Esophagus muscularis mucosa (tissue), 4 donors: ENCODE measurements at regions not wholly inside any gene's neighbourhood (a gene's known extent, or its start where the extent isn't known, plus 50 kb on each side); places are given as distances from the start of the nearest gene placed in this dataset.

Experiments used
- DNase-seq: peaks from one replicate; pipeline ENCODE4 v3.0.0-alpha.2; 2017; ENCODE audit errors: extremely low spot score
- H3K27ac ChIP-seq, 4 donors: fragments of 200-600 bp; sonication (generic); replicated peaks in 1 of 4; 1 replicate in 3 of 4; 2 replicates in 1 of 4; pipeline ENCODE4 v1.5.1; 2016 to 2019; ENCODE audit warnings: mild to moderate bottlenecking in 1 of 4
- H3K27me3 ChIP-seq, 4 donors: fragments of 200-600 bp; sonication (generic); one replicate each; pipeline versions ENCODE4 v1.5.1 to v1.6.0; 2016 to 2019
- H3K36me3 ChIP-seq, 4 donors: fragments of 200-600 bp; sonication (generic); one replicate each; pipeline ENCODE4 v1.5.1; 2016 to 2019
- H3K4me1 ChIP-seq, 4 donors: fragments of 200-600 bp; sonication (generic); one replicate each; pipeline ENCODE4 v1.5.1; 2016 to 2019
- H3K4me3 ChIP-seq, 4 donors: fragments of 200-600 bp; sonication (generic); 1 replicate in 2 of 4; 2 replicates in 2 of 4; pipeline ENCODE4 v1.5.1; 2016 to 2019; ENCODE audit warnings: mild to moderate bottlenecking in 4 of 4, moderate library complexity in 1 of 4
- H3K9me3 ChIP-seq, 4 donors: fragments of 200-600 bp; sonication (generic); 1 replicate in 3 of 4; 2 replicates in 1 of 4; pipeline ENCODE4 v1.5.1; 2016 to 2019
- EP300 ChIP-seq: sonication (generic); formaldehyde crosslinking; IDR thresholded peaks from one replicate; pipeline ENCODE4 v1.6.1; 2017; ENCODE audit warnings: antibody characterized with exemption
- POLR2A ChIP-seq: fragments of 450-650 bp; IDR thresholded peaks from one replicate; pipeline ENCODE4 v1.6.1; 2017; ENCODE audit warnings: antibody characterized with exemption, moderate library complexity, mild to moderate bottlenecking, low read depth
- POLR2AphosphoS5 ChIP-seq, 2 donors: sonication (generic); formaldehyde crosslinking; IDR thresholded peaks; one replicate each; pipeline ENCODE4 v1.6.1; 2017; ENCODE audit warnings: antibody characterized with exemption in 2 of 2
- WGBS: methylation state at CpG from one replicate; pipeline ENCODE4 v1.1.5; 2018; 5-methylcytosine and 5-hydroxymethylcytosine counted together
- intact Hi-C: fragments of 100-400 bp; cut with DNase I; formaldehyde crosslinking; loops from one replicate; pipeline ENCODE4 v1.15.1; 2023
- small RNA-seq, 3 donors: library from RNA; depleted of rRNA; stranded (forward); fragments of <200 nt; gene quantifications; one replicate each; pipeline ENCODE3, GENCODE V24; 2016
- TF ChIP-seq, protein P1 (sequence below), 3 experiments: fragments of 200-600 bp in 2 of 3; fragments of 450-650 bp in 1 of 3; sonication (generic) in 2 of 3; IDR thresholded peaks; one replicate each; pipeline ENCODE4 v1.5.1; 2017 to 2019; ENCODE audit warnings: antibody characterized with exemption in 3 of 3, mild to moderate bottlenecking in 2 of 3, moderate library complexity in 1 of 3

DNA sequence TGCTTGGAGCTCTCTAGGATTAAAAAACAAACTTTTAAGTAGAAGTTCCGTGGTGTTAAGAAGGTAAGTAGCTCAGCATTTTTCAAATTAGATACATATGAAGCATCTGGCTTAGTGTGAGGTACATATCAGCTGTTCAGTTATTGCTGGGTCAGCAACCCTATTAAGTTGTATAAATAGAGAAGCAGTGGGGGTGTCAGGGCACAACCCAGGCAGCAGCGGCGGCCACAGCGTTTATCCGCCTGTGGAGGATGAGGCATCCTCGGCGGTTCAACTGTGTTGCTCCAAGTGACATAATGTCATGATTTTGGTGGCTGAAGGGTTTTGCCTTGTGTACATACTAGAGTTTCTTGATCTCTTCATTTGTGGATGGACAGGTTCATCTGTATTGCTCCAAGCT, 54.6 kb upstream of the KIF5B start:
- no peak overlapping the region for H3K27ac ChIP-seq
- H3K9me3 ChIP-seq: no peaks in the 10 kb centered on the region
- peaks cover 0 to 10% (median 0%) of the 10 kb centered on the region in 4 donors for H3K4me1 ChIP-seq
- intact Hi-C loops: no loop called here
- TF ChIP-seq, protein P1, sequence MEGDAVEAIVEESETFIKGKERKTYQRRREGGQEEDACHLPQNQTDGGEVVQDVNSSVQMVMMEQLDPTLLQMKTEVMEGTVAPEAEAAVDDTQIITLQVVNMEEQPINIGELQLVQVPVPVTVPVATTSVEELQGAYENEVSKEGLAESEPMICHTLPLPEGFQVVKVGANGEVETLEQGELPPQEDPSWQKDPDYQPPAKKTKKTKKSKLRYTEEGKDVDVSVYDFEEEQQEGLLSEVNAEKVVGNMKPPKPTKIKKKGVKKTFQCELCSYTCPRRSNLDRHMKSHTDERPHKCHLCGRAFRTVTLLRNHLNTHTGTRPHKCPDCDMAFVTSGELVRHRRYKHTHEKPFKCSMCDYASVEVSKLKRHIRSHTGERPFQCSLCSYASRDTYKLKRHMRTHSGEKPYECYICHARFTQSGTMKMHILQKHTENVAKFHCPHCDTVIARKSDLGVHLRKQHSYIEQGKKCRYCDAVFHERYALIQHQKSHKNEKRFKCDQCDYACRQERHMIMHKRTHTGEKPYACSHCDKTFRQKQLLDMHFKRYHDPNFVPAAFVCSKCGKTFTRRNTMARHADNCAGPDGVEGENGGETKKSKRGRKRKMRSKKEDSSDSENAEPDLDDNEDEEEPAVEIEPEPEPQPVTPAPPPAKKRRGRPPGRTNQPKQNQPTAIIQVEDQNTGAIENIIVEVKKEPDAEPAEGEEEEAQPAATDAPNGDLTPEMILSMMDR (IDR thresholded peaks at IDR 0.05): no peak
- TF ChIP-seq POLR2AphosphoS5 (IDR thresholded peaks at IDR 0.05) (no peak), EP300 (no peak), POLR2A (no peak)
- no peaks in the 10 kb centered on the region for H3K36me3 ChIP-seq
- DNase-seq: no peak
- H3K27me3 ChIP-seq: no peaks in the 10 kb centered on the region
- WGBS: 86% methylated on average over 7 of the region's 7 CpGs
- H3K4me3 ChIP-seq: no peak overlapping the region

DNA sequence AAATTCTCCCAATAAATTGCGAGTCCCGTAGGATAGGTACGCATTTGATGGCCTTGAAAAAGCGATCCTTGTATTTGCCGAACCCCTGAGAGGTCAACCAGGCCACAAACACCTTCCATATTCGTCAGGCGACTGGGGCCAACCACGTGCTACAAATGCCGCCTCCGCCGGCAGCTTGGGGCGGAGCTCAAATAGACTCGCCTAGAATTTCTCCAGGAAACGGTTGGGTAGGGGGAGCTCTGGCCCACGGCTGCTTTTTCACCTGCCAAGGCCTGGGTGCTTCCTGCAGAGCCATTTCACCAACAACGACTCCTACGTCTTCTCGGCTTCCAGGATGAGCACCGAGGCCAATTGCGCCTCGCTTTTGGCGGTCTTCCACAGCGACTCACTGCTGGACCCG, 53.4 kb upstream of the KIF5B start:
- intact Hi-C loops: no loop called here
- no peak overlapping the region for H3K4me3 ChIP-seq
- peaks cover 0 to 13% (median 2%) of the 10 kb centered on the region in 4 donors for H3K4me1 ChIP-seq
- DNase-seq: no peak
- no peaks in the 10 kb centered on the region for H3K27me3 ChIP-seq
- TF ChIP-seq, protein P1 (IDR thresholded peaks at IDR 0.05): no peak
- TF ChIP-seq EP300 (no peak), POLR2AphosphoS5 (IDR thresholded peaks at IDR 0.05) (no peak), POLR2A (no peak)
- 91% methylated on average over 19 of the region's 24 CpGs for WGBS
- no peaks in the 10 kb centered on the region for H3K9me3 ChIP-seq
- H3K27ac ChIP-seq: no peak overlapping the region
- H3K36me3 ChIP-seq: no peaks in the 10 kb centered on the region

Small RNAs in the stretch of these regions (small RNA-seq; reads per million reads assigned to genes)
- gene AL161932.1: 0 reads per million in 3 donors
- 0 reads per million in 3 donors for gene RNU7-22P
